ENCODE measurements at regions not wholly inside any gene's neighbourhood (a gene's known extent, or its start where the extent isn't known, plus 50 kb on each side); places are given as distances from the start of the nearest gene placed in this dataset.

DNA sequence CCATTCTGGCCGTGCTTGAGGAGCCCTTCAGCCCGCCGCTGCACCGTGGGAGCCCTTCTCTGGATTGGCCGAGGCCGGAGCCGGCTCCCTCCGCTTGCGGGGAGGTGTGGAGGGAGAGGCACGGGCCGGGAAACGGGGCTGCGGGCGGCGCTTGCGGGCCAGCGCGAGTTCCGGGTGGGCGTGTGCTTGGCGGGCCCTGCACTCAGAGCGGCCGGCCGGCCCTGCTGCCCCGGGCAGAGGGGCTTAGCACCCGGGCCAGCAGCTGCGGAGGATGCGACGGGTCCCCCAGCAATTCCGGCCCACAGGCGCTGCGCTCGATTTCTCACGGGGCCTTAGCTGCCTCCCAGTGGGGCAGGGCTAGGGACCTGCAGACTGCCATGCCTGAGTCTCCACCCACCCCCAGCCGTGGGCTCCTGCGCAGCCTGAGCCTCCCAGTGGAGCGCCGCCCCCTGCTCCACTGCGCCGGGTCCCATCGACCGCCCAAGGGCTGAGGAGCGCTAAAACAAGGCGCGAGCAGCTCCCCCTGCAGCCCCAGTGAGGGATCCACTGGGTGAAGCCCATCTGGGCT lies 76.5 kb downstream of the PCDH20 start:
- TF ChIP-seq TCF4 (CRISPR knock-in tag; IDR thresholded peaks at IDR 0.05; ENCODE audit: borderline replicate concordance) (no peak), ZNF70 (CRISPR knock-in tag; IDR thresholded peaks at IDR 0.05) (no peak), CREB5 (CRISPR knock-in tag; IDR thresholded peaks at IDR 0.05; ENCODE audit: low read depth) (no peak), POU6F1 (CRISPR knock-in tag; IDR thresholded peaks at IDR 0.05; ENCODE audit: borderline replicate concordance, low read depth) (no peak)
- TF ChIP-seq, protein P1, sequence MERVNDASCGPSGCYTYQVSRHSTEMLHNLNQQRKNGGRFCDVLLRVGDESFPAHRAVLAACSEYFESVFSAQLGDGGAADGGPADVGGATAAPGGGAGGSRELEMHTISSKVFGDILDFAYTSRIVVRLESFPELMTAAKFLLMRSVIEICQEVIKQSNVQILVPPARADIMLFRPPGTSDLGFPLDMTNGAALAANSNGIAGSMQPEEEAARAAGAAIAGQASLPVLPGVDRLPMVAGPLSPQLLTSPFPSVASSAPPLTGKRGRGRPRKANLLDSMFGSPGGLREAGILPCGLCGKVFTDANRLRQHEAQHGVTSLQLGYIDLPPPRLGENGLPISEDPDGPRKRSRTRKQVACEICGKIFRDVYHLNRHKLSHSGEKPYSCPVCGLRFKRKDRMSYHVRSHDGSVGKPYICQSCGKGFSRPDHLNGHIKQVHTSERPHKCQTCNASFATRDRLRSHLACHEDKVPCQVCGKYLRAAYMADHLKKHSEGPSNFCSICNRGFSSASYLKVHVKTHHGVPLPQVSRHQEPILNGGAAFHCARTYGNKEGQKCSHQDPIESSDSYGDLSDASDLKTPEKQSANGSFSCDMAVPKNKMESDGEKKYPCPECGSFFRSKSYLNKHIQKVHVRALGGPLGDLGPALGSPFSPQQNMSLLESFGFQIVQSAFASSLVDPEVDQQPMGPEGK (CRISPR knock-in tag; IDR thresholded peaks at IDR 0.05; ENCODE audit: borderline replicate concordance) = no peak

All from SK-N-SH treated with all-trans-retinoic acid at 6 μM for 48 hours (cell line).